Brain microvascular endothelial cell (primary cell): ENCODE measurements at regions not wholly inside any gene's neighbourhood (a gene's known extent, or its start where the extent isn't known, plus 50 kb on each side); places are given as distances from the start of the nearest gene placed in this dataset.

Source experiments
- DNase-seq: peaks from one replicate; pipeline ENCODE4 v3.0.0-alpha.2; 2020
- H3K27ac ChIP-seq: fragments of 250-450 bp; sonication (Bioruptor Pico); 2 replicates; pipeline ENCODE4 v1.5.1; 2020; ENCODE audit warnings: mild to moderate bottlenecking, moderate library complexity
- H3K27me3 ChIP-seq: fragments of 250-450 bp; sonication (Bioruptor Pico); replicated peaks from 2 replicates; pipeline ENCODE4 v1.5.1; 2020; ENCODE audit warnings: mild to moderate bottlenecking
- H3K36me3 ChIP-seq: fragments of 250-450 bp; sonication (Bioruptor Pico); replicated peaks from 2 replicates; pipeline ENCODE4 v1.5.1; 2020; ENCODE audit warnings: mild to moderate bottlenecking
- H3K4me3 ChIP-seq: 2 replicates; pipeline ENCODE4 v1.5.1; 2011; ENCODE audit warnings: low read depth, mild to moderate bottlenecking, control low read depth, low read length, moderate library complexity
- in situ Hi-C: cut with HindIII; loops from 2 replicates; pipeline ENCODE4 v1.10.0; 2017; ENCODE audit warnings: low sequenced_read_pairs, low pct_ligation_motif_present
- TF ChIP-seq, protein P1 (sequence below): IDR thresholded peaks from 2 replicates; pipeline ENCODE4 v1.5.1; 2011; ENCODE audit warnings: low read depth, mild to moderate bottlenecking, moderate library complexity, low read length, control low read depth, inconsistent platforms; ENCODE audit errors: missing control alignments

DNA sequence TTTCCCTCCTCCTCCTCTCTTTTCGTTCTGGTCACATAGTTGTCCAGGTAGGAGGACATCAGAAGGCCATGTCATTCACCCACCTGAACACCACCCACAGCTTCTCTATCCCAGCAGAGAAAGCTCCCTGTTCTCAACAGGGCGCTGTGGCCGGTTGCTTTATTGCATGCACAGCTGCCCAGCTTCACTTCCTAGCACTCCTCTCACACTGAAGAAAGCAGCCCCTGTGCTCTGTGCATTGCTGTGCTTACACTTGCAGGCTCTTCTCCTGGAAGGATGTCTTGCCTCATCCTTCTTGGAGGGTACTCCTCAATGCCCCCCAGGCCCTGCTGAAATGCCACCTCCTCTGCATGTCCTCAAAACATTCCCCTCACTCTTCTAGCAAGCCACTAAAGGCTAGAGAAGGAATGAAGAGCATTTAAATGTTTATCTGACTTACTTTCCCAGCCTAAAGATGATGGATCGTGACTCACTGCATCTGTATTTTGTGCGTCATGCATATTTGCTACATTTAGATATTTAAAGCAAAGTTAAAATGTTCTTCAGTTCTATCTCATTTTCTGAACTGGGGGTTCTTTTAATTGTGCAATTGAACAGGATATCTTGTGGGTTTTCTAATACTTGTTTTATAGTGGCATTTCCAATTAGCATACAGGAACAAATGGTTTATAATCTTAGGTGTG, 186.4 kb upstream of the PUDP start:
- DNase-seq = peak; percentile 69
- H3K4me3 ChIP-seq = no peak overlapping the region
- in situ Hi-C loops = no loop called here
- H3K27ac ChIP-seq = peak overlapping the region; percentile 55
- no peaks in the 10 kb centered on the region for H3K36me3 ChIP-seq
- TF ChIP-seq, protein P1, sequence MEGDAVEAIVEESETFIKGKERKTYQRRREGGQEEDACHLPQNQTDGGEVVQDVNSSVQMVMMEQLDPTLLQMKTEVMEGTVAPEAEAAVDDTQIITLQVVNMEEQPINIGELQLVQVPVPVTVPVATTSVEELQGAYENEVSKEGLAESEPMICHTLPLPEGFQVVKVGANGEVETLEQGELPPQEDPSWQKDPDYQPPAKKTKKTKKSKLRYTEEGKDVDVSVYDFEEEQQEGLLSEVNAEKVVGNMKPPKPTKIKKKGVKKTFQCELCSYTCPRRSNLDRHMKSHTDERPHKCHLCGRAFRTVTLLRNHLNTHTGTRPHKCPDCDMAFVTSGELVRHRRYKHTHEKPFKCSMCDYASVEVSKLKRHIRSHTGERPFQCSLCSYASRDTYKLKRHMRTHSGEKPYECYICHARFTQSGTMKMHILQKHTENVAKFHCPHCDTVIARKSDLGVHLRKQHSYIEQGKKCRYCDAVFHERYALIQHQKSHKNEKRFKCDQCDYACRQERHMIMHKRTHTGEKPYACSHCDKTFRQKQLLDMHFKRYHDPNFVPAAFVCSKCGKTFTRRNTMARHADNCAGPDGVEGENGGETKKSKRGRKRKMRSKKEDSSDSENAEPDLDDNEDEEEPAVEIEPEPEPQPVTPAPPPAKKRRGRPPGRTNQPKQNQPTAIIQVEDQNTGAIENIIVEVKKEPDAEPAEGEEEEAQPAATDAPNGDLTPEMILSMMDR = peak; percentile 21
- no peaks in the 10 kb centered on the region for H3K27me3 ChIP-seq

DNA sequence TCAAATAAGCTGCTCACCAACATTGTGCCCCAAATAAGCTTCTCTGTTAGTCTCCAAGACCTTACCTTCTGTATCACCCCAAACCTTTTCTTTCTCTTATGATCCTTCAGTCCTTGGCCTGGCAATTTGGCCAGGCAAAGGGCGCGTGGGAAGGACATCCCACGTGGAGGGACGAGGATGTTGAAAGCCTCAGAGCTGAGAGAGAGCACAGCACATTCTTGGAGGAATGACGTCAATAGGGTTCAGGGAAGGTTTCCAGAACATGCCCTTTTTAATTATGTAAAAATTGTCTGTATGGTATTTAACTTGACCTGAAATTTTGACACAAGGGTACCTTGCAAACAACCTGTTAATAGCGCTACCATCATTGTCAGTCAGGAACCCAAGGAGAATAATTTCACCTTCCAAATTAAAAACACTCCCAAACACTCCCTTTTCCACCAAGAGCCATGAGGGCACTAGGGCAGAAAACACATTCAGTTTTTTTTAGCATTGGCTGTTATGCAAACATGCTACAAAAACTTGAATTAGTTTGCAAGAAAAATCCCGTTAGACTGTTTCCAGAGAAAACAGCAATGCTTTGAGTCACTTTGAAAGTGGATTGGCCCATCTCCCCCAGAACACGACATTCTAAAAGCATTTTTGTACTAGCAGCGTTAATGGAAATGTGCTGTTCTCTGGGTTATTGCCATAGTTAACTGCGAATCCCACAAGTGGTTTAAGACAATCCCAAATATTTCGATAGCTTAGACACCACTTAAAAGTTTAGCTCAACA, 183.2 kb upstream of the PUDP start:
- in situ Hi-C loops = no loop called here
- no peak overlapping the region for H3K4me3 ChIP-seq
- TF ChIP-seq, protein P1 = no peak
- H3K27ac ChIP-seq = peak overlapping the region; percentile 95
- H3K27me3 ChIP-seq = no peaks in the 10 kb centered on the region
- peak; percentile 72 for DNase-seq
- no peaks in the 10 kb centered on the region for H3K36me3 ChIP-seq

DNA sequence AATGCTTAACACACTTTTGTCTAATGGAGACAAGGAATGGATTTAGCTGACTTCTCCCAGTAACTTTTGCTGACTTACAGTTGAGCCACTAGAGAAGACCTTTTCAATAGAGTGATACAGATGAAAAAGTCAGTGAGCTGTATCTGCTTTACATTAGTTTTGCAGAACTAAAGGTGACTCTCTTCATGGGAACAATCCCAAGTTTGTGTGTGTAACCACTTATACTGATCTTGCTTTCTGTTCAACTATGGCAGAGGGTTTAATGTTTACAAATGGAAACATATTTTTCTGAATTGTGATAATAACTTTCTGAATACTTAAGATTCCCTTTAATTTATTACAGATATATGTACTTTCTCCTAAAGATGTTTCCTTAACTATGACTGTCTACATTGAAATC, 182.6 kb upstream of the PUDP start:
- DNase-seq = no peak
- in situ Hi-C loops = no loop called here
- H3K27me3 ChIP-seq = no peaks in the 10 kb centered on the region
- TF ChIP-seq, protein P1 = no peak
- no peak overlapping the region for H3K4me3 ChIP-seq
- peak overlapping the region; percentile 95 for H3K27ac ChIP-seq
- no peaks in the 10 kb centered on the region for H3K36me3 ChIP-seq

DNA sequence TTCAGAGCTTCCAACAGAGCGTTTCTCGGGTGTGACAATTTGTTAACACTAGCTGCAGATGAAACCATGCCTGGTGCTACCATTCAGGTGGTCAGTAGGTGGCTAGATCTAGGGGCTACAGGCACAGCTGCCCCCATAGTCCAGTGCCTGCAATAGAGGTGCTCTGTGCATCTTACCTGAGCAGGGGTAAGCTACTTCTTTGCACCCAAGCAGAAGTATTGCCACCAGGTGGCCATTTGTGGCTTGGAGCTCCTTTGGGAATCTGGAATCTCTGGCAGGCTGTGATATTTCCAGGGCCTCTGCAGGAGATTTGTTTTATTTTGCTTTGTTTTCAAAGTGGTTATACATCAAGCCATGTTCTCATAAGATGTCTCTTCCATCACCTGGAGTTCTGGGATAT, 170.7 kb upstream of the PUDP start:
- TF ChIP-seq, protein P1 = peak; percentile 13
- in situ Hi-C loops = no loop called here
- H3K4me3 ChIP-seq = no peak overlapping the region

DNA sequence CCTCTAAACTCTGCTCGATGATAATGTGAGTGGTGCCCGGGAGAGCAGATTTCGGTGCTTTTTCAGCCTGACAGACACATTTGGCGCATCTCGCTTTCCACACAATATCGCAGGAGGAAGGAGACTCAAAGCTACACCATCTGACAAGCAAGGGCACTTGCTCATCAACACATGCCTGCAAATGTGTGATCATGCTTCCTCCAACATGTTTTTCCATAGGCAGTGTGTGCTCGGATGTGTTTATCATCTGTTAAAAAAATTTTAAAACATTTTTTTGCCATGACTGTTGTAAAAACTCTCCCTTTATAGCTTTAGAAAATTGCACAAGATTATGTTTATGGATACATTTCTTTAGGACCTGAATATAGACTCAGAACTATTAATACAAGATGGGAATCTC, 170.3 kb upstream of the PUDP start:
- no peak overlapping the region for H3K4me3 ChIP-seq
- TF ChIP-seq, protein P1 = no peak
- no peaks in the 10 kb centered on the region for H3K27me3 ChIP-seq
- no peak overlapping the region for H3K27ac ChIP-seq
- no peak for DNase-seq
- in situ Hi-C loops = no loop called here
- H3K36me3 ChIP-seq = no peaks in the 10 kb centered on the region

More for the DNA sequence above, 170.7 kb upstream of the PUDP start:
- Histone ChIP-seq H3K27me3 (no peaks in the 10 kb centered on the region), H3K36me3 (no peaks in the 10 kb centered on the region), H3K27ac (no peak overlapping the region)
- no peak for DNase-seq
